GM12878 (cell line): ENCODE measurements at regions not wholly inside any gene's neighbourhood (a gene's known extent, or its start where the extent isn't known, plus 50 kb on each side); places are given as distances from the start of the nearest gene placed in this dataset.

Experiments used
- ATAC-seq: fragments of 200-7000 bp; cut with Tn5 transposase; 3 replicates; pipeline ENCODE4 v1.9.1; 2020; ENCODE audit warnings: mild to moderate bottlenecking, moderate library complexity
- BruUV-seq: library from RNA; stranded (reverse); fragments of 400-500 nt; replicated peaks from 2 replicates; lab custom pipeline; 2021; lab: Mats Ljungman, UMichigan
- CTCF ChIA-PET: fragments of 300-600 bp; sonication (Branson Sonifier 250); formaldehyde crosslinking; extraction: SDS; loops from one replicate; lab custom pipeline; 2021; ENCODE audit warnings: inconsistent platforms; lab: Yijun Ruan, JAX
- POLR2A ChIA-PET: fragments of 350-600 bp; formaldehyde crosslinking; extraction: SDS; loops from one replicate; lab custom pipeline; 2021; ENCODE audit warnings: inconsistent platforms; lab: Charles Lee
- RAD21 ChIA-PET: fragments of 300-600 bp; sonication (Branson Sonifier 250); formaldehyde crosslinking; loops from one replicate; lab custom pipeline; 2023; ENCODE audit warnings: antibody characterized with exemption; ENCODE audit not compliant: unreplicated experiment; lab: Charles Lee
- SMC1A ChIA-PET: fragments of 300-600 bp; sonication (Branson Sonifier 250); formaldehyde crosslinking; loops from one replicate; lab custom pipeline; 2023; ENCODE audit not compliant: unreplicated experiment, uncharacterized antibody; lab: Charles Lee
- DNase-seq: peaks from one replicate; pipeline ENCODE4 v3.0.0-alpha.2; 2011; ENCODE audit warnings: low read depth, low spot score
- FAIRE-seq: peaks from 3 replicates; lab custom pipeline; 2011; peaks lifted over from hg19 to GRCh38; lab: Jason Lieb, UNC
- H2AFZ ChIP-seq: 2 replicates; pipeline ENCODE4 v1.6.0; 2011; ENCODE audit warnings: low read depth, low read length, control low read depth; ENCODE audit not compliant: control insufficient read depth
- H3K27ac ChIP-seq: 2 replicates; pipeline ENCODE4 v1.5.1; 2011; ENCODE audit warnings: control low read depth; ENCODE audit not compliant: control insufficient read depth, insufficient read depth
- H3K27me3 ChIP-seq, 2 experiments: replicated peaks in 1 of 2; 2 replicates each; pipeline versions ENCODE4 v1.6.0 to v1.6.1; 2011; ENCODE audit warnings: low read length in 1 of 2; ENCODE audit not compliant: control insufficient read depth in 2 of 2, insufficient read depth in 2 of 2
- H3K36me3 ChIP-seq, 2 experiments: 2 replicates each; pipeline ENCODE4 v1.5.1; 2011; ENCODE audit warnings: low read length in 1 of 2; ENCODE audit not compliant: control insufficient read depth in 2 of 2, insufficient read depth in 2 of 2
- H3K4me1 ChIP-seq: 2 replicates; pipeline ENCODE4 v1.6.1; 2011; ENCODE audit warnings: mild to moderate bottlenecking, low read length, moderate library complexity, mixed read lengths; ENCODE audit not compliant: control insufficient read depth, insufficient read depth
- H3K4me2 ChIP-seq: 2 replicates; pipeline ENCODE4 v1.6.0; 2011; ENCODE audit warnings: control low read depth; ENCODE audit not compliant: control insufficient read depth, insufficient read depth
- H3K4me3 ChIP-seq: fragments of 200-600 bp; sonication (generic); 2 replicates; pipeline ENCODE4 v1.5.1; 2016
- H3K79me2 ChIP-seq: 2 replicates; pipeline ENCODE4 v1.6.0; 2011; ENCODE audit warnings: low read length; ENCODE audit not compliant: control insufficient read depth, insufficient read depth
- H3K9ac ChIP-seq: 2 replicates; pipeline ENCODE4 v1.8.0; 2011; ENCODE audit warnings: low read length, control low read depth, mixed read lengths; ENCODE audit not compliant: control insufficient read depth, insufficient read depth
- H3K9me3 ChIP-seq: replicated peaks from 3 replicates; pipeline ENCODE4 v1.5.1; 2011; ENCODE audit warnings: mild to moderate bottlenecking, low read length; ENCODE audit not compliant: control insufficient read depth, insufficient read depth
- H4K20me1 ChIP-seq: 2 replicates; pipeline ENCODE4 v1.6.0; 2011; ENCODE audit not compliant: control insufficient read depth, insufficient read depth
- DPF2 ChIP-seq: fragments of 450-650 bp; IDR thresholded peaks from 2 replicates; pipeline ENCODE4 v1.6.1; 2017; ENCODE audit warnings: mild to moderate bottlenecking
- HDAC6 ChIP-seq: fragments of 200-600 bp; sonication (generic); IDR thresholded peaks from one replicate; pipeline ENCODE4 v1.8.0; 2017; ENCODE audit warnings: antibody characterized with exemption; ENCODE audit not compliant: unreplicated experiment
- NR2F1 ChIP-seq: fragments of 450-650 bp; conservative IDR thresholded peaks from 2 replicates; pipeline ENCODE4 v1.6.1; 2017; ENCODE audit warnings: mild to moderate bottlenecking
- POU2F2 ChIP-seq: IDR thresholded peaks from 3 replicates; pipeline ENCODE4 v1.6.1; 2011; ENCODE audit warnings: low read depth, mild to moderate bottlenecking, low read length, borderline replicate concordance
- RCOR1 ChIP-seq: conservative IDR thresholded peaks from 2 replicates; pipeline ENCODE4 v1.6.1; 2012; ENCODE audit warnings: low read depth, low read length, improper control_type of control experiment
- RUNX3 ChIP-seq: IDR thresholded peaks from 2 replicates; pipeline ENCODE4 v1.6.1; 2012; ENCODE audit warnings: low read length, inconsistent platforms
- SIN3A ChIP-seq: IDR thresholded peaks from 2 replicates; pipeline ENCODE4 v1.6.1; 2012; ENCODE audit warnings: low read depth, low read length, improper control_type of control experiment
- STAT1 ChIP-seq: fragments of 450-650 bp; conservative IDR thresholded peaks from 2 replicates; pipeline ENCODE4 v1.6.1; 2014; ENCODE audit warnings: antibody characterized with exemption, mild to moderate bottlenecking
- TARDBP ChIP-seq: IDR thresholded peaks from 2 replicates; pipeline ENCODE4 v1.6.1; 2016; ENCODE audit warnings: borderline replicate concordance
- ZBED1 ChIP-seq: IDR thresholded peaks from 2 replicates; pipeline ENCODE4 v1.6.1; 2016; ENCODE audit warnings: borderline replicate concordance
- WGBS: methylation state at CpG from one replicate; pipeline ENCODE4 v1.1.6; 2016; ENCODE audit warnings: low lambda C conversion rate; ENCODE audit not compliant: insufficient replicate concordance, insufficient coverage; ENCODE audit errors: missing lambda C conversion rate; 5-methylcytosine and 5-hydroxymethylcytosine counted together
- in situ Hi-C: fragments of 300-500 bp; cut with MboI; formaldehyde crosslinking; loops from 9 replicates; pipeline ENCODE4 v1.14.3; 2018; ENCODE audit warnings: mixed read lengths
- intact Hi-C: fragments of 100-400 bp; cut with micrococcal nuclease; formaldehyde crosslinking; loops from one replicate; pipeline ENCODE4 v1.14.2; 2022; ENCODE audit not compliant: unreplicated experiment
- TF ChIP-seq, protein P1 (sequence below): fragments of 450-650 bp; IDR thresholded peaks from 2 replicates; pipeline ENCODE4 v1.6.1; 2017; ENCODE audit warnings: mild to moderate bottlenecking, moderate library complexity
- TF ChIP-seq, protein P2 (sequence below), 3 experiments: IDR thresholded peaks in 2 of 3; conservative IDR thresholded peaks in 1 of 3; 2 replicates each; pipeline ENCODE4 v1.5.1; 2011; ENCODE audit warnings: low read depth in 3 of 3, low read length in 3 of 3, mild to moderate bottlenecking in 3 of 3, control low read depth in 2 of 3, moderate library complexity in 2 of 3, inconsistent platforms in 1 of 3, mixed read lengths in 1 of 3; ENCODE audit not compliant: control insufficient read depth in 2 of 3, insufficient read depth in 1 of 3; ENCODE audit errors: extremely low read depth in 1 of 3

DNA sequence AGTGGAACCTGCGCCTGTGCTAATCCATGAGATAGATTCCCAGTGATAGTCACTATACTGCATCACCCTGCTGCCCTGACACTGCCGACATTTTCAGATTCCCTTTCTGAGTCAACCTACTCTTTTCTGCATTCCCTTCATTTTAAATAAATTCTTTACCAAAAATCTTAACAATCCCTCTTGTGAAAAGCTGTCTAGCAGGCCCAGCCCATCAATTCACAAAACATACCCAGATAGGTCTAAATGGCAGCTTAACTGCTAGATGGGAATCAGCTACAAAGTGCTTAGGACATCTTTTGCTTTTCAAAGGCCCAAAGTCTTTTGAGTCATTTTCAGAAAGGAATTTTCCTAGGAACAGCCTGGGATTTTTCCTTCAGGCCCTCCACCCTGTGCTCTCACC, 180.1 kb upstream of the PTBP2 start:
- SMC1A ChIA-PET, result no interaction called here
- no peak for ATAC-seq
- Histone ChIP-seq H2AFZ (no peak overlapping the region), H3K9ac (no peak overlapping the region), H4K20me1 (no peaks in the 10 kb centered on the region), H3K9me3 (no peaks in the 10 kb centered on the region), H3K79me2 (no peaks in the 10 kb centered on the region), H3K4me3 (no peak overlapping the region), H3K36me3 (no peaks in the 10 kb centered on the region), H3K4me2 (no peak overlapping the region), H3K27ac (no peak overlapping the region), H3K27me3 (no peaks in the 10 kb centered on the region), H3K4me1 (no peaks in the 10 kb centered on the region)
- POLR2A ChIA-PET, result no interaction called here
- CTCF ChIA-PET, result no interaction called here
- in situ Hi-C loops, result no loop called here
- WGBS, result 23% methylated on average over 2 of the region's 2 CpGs
- no peak for FAIRE-seq
- no TSS peak for BruUV-seq
- intact Hi-C loops, result no loop called here
- no peak for DNase-seq
- RAD21 ChIA-PET, result no interaction called here
- TF ChIP-seq RCOR1 (no peak), HDAC6 (no peak), POU2F2 (no peak), SIN3A (no peak), NR2F1 (no peak), STAT1 (no peak), ZBED1 (no peak), DPF2 (no peak), TARDBP (no peak), RUNX3 (no peak)
- TF ChIP-seq, protein P1, sequence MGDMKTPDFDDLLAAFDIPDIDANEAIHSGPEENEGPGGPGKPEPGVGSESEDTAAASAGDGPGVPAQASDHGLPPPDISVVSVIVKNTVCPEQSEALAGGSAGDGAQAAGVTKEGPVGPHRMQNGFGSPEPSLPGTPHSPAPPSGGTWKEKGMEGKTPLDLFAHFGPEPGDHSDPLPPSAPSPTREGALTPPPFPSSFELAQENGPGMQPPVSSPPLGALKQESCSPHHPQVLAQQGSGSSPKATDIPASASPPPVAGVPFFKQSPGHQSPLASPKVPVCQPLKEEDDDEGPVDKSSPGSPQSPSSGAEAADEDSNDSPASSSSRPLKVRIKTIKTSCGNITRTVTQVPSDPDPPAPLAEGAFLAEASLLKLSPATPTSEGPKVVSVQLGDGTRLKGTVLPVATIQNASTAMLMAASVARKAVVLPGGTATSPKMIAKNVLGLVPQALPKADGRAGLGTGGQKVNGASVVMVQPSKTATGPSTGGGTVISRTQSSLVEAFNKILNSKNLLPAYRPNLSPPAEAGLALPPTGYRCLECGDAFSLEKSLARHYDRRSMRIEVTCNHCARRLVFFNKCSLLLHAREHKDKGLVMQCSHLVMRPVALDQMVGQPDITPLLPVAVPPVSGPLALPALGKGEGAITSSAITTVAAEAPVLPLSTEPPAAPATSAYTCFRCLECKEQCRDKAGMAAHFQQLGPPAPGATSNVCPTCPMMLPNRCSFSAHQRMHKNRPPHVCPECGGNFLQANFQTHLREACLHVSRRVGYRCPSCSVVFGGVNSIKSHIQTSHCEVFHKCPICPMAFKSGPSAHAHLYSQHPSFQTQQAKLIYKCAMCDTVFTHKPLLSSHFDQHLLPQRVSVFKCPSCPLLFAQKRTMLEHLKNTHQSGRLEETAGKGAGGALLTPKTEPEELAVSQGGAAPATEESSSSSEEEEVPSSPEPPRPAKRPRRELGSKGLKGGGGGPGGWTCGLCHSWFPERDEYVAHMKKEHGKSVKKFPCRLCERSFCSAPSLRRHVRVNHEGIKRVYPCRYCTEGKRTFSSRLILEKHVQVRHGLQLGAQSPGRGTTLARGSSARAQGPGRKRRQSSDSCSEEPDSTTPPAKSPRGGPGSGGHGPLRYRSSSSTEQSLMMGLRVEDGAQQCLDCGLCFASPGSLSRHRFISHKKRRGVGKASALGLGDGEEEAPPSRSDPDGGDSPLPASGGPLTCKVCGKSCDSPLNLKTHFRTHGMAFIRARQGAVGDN, result no peak
- TF ChIP-seq, protein P2, sequence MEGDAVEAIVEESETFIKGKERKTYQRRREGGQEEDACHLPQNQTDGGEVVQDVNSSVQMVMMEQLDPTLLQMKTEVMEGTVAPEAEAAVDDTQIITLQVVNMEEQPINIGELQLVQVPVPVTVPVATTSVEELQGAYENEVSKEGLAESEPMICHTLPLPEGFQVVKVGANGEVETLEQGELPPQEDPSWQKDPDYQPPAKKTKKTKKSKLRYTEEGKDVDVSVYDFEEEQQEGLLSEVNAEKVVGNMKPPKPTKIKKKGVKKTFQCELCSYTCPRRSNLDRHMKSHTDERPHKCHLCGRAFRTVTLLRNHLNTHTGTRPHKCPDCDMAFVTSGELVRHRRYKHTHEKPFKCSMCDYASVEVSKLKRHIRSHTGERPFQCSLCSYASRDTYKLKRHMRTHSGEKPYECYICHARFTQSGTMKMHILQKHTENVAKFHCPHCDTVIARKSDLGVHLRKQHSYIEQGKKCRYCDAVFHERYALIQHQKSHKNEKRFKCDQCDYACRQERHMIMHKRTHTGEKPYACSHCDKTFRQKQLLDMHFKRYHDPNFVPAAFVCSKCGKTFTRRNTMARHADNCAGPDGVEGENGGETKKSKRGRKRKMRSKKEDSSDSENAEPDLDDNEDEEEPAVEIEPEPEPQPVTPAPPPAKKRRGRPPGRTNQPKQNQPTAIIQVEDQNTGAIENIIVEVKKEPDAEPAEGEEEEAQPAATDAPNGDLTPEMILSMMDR (IDR thresholded peaks at IDR 0.05 in 2 of 3, conservative IDR thresholded peaks at IDR 0.05 in 1 of 3; ENCODE audit: control insufficient read depth in 2 of 3, extremely low read depth in 1 of 3, insufficient read depth in 1 of 3, low read depth in 3 of 3, low read length in 3 of 3), result no peak
